OCI-LY1 (cell line): ENCODE measurements at regions not wholly inside any gene's neighbourhood (a gene's known extent, or its start where the extent isn't known, plus 50 kb on each side); places are given as distances from the start of the nearest gene placed in this dataset.

Source experiments
- EZH2 ChIP-seq: fragments of 200-600 bp; sonication (generic), shearing (Covaris generic); IDR thresholded peaks from 2 replicates; pipeline ENCODE4 v1.8.0; 2017; ENCODE audit warnings: borderline replicate concordance, mixed run types, mild to moderate bottlenecking, antibody characterized with exemption, low read length, moderate library complexity, mixed read lengths
- TF ChIP-seq, protein P1 (sequence below): fragments of 200-600 bp; sonication (generic), shearing (Covaris generic); IDR thresholded peaks from 2 replicates; pipeline ENCODE4 v1.5.1; 2017; ENCODE audit warnings: mild to moderate bottlenecking, antibody characterized with exemption, low read length, moderate library complexity, mixed read lengths

- TF ChIP-seq EZH2: no peak
- TF ChIP-seq, protein P1, sequence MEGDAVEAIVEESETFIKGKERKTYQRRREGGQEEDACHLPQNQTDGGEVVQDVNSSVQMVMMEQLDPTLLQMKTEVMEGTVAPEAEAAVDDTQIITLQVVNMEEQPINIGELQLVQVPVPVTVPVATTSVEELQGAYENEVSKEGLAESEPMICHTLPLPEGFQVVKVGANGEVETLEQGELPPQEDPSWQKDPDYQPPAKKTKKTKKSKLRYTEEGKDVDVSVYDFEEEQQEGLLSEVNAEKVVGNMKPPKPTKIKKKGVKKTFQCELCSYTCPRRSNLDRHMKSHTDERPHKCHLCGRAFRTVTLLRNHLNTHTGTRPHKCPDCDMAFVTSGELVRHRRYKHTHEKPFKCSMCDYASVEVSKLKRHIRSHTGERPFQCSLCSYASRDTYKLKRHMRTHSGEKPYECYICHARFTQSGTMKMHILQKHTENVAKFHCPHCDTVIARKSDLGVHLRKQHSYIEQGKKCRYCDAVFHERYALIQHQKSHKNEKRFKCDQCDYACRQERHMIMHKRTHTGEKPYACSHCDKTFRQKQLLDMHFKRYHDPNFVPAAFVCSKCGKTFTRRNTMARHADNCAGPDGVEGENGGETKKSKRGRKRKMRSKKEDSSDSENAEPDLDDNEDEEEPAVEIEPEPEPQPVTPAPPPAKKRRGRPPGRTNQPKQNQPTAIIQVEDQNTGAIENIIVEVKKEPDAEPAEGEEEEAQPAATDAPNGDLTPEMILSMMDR: no peak
These were observed 80.4 kb upstream of the PDK4 start for GRCh38 chr7:95676691-95677090.
